Aorta (tissue), 5 donors: ENCODE measurements at regions not wholly inside any gene's neighbourhood (a gene's known extent, or its start where the extent isn't known, plus 50 kb on each side); places are given as distances from the start of the nearest gene placed in this dataset.
"Not testable (repeated sequence)": the region's sequence is repeated elsewhere in the genome, so short reads cannot be mapped to it uniquely, and the experiment has no call there.

Experiments
- ATAC-seq: fragments of 200-7000 bp; cut with Tn5 transposase; one replicate; pipeline ENCODE4 v1.9.1; 2022; ENCODE audit warnings: moderate library complexity; ENCODE audit not compliant: low FRiP score
- DNase-seq, 2 donors: peaks; one replicate each; pipeline ENCODE4 v3.0.0-alpha.2; 2020
- H3K27ac ChIP-seq, 2 donors: one replicate each; pipeline ENCODE4 v1.5.1; 2013; ENCODE audit warnings: low read length in 2 of 2, mild to moderate bottlenecking in 2 of 2, moderate library complexity in 2 of 2, control low read depth in 1 of 2, inconsistent platforms in 1 of 2, low read depth in 1 of 2
- H3K27me3 ChIP-seq, 2 donors: one replicate each; pipeline ENCODE4 v1.6.1; 2013; ENCODE audit warnings: control low read depth in 1 of 2, low read length in 1 of 2, mild to moderate bottlenecking in 1 of 2, moderate library complexity in 1 of 2; ENCODE audit not compliant: insufficient read depth in 2 of 2, control insufficient read depth in 1 of 2
- H3K36me3 ChIP-seq, 2 donors: one replicate each; pipeline ENCODE4 v1.6.1; 2013; ENCODE audit warnings: control low read depth in 1 of 2, low read length in 1 of 2, mild to moderate bottlenecking in 1 of 2; ENCODE audit not compliant: insufficient read depth in 2 of 2, control insufficient read depth in 1 of 2
- H3K4me1 ChIP-seq, 2 donors: one replicate each; pipeline ENCODE4 v1.6.1; 2013; ENCODE audit warnings: low read length in 2 of 2, control low read depth in 1 of 2, mild to moderate bottlenecking in 1 of 2, moderate library complexity in 1 of 2; ENCODE audit not compliant: insufficient read depth in 2 of 2, control insufficient read depth in 1 of 2
- H3K4me3 ChIP-seq, 2 donors: one replicate each; pipeline ENCODE4 v1.5.1; 2013; ENCODE audit warnings: low read length in 2 of 2, control low read depth in 1 of 2, mild to moderate bottlenecking in 1 of 2
- H3K9me3 ChIP-seq: one replicate; pipeline ENCODE4 v1.6.1; 2013; ENCODE audit warnings: mild to moderate bottlenecking, low read length; ENCODE audit not compliant: control insufficient read depth
- WGBS, 2 donors: extraction: QIAGEN DNeasy Blood & Tissue Kit; methylation state at CpG; one replicate each; pipeline ENCODE4 v1.1.7; 2013; 5-methylcytosine and 5-hydroxymethylcytosine counted together
- intact Hi-C, 2 donors: fragments of 100-400 bp; cut with DNase I; formaldehyde crosslinking; loops; one replicate each; pipeline versions ENCODE4 v1.14.2 to v1.15.0; 2022
- donor health status: healthy with polysubstance abuse.
- donor health status: Bipolar disorder and iron deficiency.
- donor health status: DM: no; HTN: no; CAD: no.
- donor health status: DM: no; HTN: no; CAD: no.
- donor health status: DM: yes; HTN: yes; CAD: no.

DNA sequence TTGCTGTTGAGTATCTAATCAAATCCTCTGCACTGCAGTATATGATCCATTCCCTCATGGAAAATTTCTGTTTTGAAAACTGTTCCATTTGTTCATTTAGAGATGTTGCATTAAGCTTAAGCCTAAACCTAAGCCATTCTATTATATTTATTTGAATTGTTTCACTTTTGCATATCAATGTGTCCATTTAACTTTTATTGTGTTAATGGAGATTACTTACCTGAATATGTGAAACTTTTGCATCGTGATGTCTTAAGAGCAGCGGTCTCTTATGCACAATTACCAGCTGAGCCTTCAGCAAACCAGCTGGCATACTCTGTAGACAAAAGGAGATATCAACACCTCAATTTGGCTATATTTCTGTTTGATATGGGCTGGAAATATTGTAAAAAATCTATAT lies 922.5 kb upstream of the FBXO33 start:
- Histone ChIP-seq H3K4me3 (no peak overlapping the region), H3K27me3 (no peaks in the 10 kb centered on the region), H3K27ac (no peak overlapping the region), H3K36me3 (no peaks in the 10 kb centered on the region), H3K4me1 (no peaks in the 10 kb centered on the region), H3K9me3 (no peaks in the 10 kb centered on the region)
- no peak for DNase-seq
- intact Hi-C loops, result no loop called here
- no peak for ATAC-seq
- 54 to 57% methylated on average over 2 of the region's 2 CpGs for WGBS, 2 donors

DNA sequence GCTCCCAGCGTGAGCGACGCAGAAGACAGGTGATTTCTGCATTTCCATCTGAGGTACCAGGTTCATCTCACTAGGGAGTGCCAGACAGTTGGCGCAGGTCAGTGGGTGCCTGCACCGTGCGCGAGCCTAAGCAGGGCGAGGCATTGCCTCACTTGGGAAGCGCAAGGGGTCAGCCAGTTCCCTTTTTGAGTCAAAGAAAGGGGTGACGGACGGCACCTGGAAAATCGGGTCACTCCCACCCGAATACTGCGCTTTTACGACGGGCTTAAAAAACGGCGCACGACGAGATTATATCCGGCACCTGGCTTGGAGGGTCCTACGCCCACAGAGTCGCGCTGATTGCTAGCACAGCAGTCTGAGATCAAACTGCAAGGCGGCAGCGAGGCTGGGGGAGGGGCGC lies 915.9 kb upstream of the FBXO33 start:
- H3K27me3 ChIP-seq, H3K4me1 ChIP-seq, DNase-seq, intact Hi-C loops, H3K9me3 ChIP-seq, H3K36me3 ChIP-seq, H3K27ac ChIP-seq, ATAC-seq, H3K4me3 ChIP-seq: not testable (repeated sequence)
- 89 to 92% methylated on average over 26 to 27 of the region's 27 CpGs for WGBS, 2 donors

DNA sequence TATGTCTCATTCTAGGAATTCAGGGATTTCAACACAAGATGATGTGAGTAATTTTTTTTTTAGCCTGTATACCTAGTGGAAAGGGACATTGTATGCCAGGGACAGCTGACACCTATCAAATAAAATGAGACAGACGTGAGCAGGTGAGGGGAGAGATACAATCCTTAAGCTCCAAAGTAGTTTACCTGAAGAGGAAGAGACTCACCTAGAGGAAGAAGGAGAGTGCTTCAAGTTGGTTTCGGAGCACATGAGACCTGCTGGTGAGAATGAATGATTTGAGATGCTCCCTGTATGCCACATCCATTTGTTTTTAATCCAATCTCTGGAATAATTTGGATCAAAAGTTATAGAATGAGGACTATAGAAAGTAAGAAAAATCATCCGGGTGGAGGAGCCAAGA lies 915.4 kb upstream of the FBXO33 start:
- no peak for DNase-seq
- ATAC-seq, result no peak
- intact Hi-C loops, result no loop called here
- Histone ChIP-seq H3K27ac (no peak overlapping the region), H3K27me3 (no peaks in the 10 kb centered on the region), H3K36me3 (no peaks in the 10 kb centered on the region), H3K9me3 (no peaks in the 10 kb centered on the region), H3K4me3 (no peak overlapping the region), H3K4me1 (no peaks in the 10 kb centered on the region)
- 83 to 85% methylated on average over 3 of the region's 3 CpGs for WGBS, 2 donors

DNA sequence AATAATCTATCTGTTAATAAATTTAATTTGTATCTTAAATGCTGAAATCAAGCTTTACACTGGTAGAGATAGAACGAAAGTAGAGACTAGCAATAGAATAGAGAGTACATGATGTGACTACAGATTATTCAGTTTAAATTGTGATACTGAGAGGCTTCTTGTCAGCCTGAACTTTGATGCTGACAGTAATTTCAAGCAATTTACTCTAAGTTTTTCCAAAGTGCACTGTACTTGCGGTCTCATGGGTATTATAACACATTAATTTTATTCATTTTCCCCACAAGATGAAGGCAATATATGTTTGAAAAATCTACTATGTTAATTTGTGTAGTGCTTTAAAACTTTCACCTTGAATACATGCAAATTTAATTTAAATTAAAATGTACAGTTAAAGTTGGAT lies 914.0 kb upstream of the FBXO33 start:
- Histone ChIP-seq H3K27me3 (no peaks in the 10 kb centered on the region), H3K4me1 (no peaks in the 10 kb centered on the region), H3K9me3 (no peaks in the 10 kb centered on the region), H3K4me3 (no peak overlapping the region), H3K27ac (no peak overlapping the region), H3K36me3 (no peaks in the 10 kb centered on the region)
- no peak for ATAC-seq
- intact Hi-C loops, result no loop called here
- WGBS, 2 donors, result 90 to 94% methylated on average over 2 of the region's 2 CpGs
- DNase-seq, result no peak

DNA sequence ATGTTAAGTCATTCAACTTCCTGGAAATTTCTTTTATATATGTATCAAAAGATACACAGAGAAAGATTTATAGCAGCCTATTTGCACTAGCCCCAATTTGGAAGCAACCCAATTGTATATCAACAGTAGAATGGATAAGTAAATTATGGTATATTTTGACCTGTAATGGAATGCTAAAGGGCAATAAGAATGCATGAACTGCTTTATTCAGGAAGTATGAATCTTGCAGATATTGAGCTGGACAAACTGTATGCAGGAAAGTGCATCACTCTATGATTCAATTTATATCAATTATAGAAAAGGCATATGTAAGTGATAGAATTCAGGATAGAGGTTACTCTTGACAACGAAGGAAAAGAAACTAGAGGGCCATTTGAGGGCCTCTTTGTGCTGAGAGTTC lies 913.1 kb upstream of the FBXO33 start:
- Histone ChIP-seq H3K27ac (no peak overlapping the region), H3K4me1 (no peaks in the 10 kb centered on the region), H3K27me3 (no peaks in the 10 kb centered on the region), H3K9me3 (no peaks in the 10 kb centered on the region), H3K4me3 (no peak overlapping the region), H3K36me3 (no peaks in the 10 kb centered on the region)
- intact Hi-C loops, result no loop called here
- DNase-seq, result no peak
- WGBS, 2 donors, result 44 to 48% methylated on average over 1 of the region's 1 CpG
- ATAC-seq, result no peak

DNA sequence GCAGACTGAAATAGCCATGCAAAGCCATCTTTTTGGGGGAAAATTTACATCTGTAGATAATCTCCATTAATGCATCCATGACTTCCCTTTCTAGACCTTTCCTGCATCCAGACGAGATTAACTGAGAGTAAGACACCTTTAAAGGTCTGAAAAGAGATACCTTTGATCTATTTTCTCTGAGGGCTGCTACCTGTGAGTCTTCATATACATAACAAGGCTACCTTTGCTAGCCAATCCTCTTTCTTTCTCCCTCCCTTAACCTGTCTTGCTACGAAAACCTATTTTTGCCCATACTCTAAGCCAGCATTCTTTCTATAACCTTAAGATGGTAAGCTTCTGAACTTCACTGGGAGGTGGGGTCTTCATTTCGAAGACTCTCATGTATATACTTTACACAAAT lies 908.5 kb upstream of the FBXO33 start:
- ATAC-seq (no peak), DNase-seq (no peak)
- Histone ChIP-seq H3K27me3 (no peaks in the 10 kb centered on the region), H3K27ac (no peak overlapping the region), H3K9me3 (no peaks in the 10 kb centered on the region), H3K4me3 (no peak overlapping the region), H3K36me3 (no peaks in the 10 kb centered on the region), H3K4me1 (no peaks in the 10 kb centered on the region)
- 67 to 73% methylated on average over 3 of the region's 3 CpGs for WGBS, 2 donors
- intact Hi-C loops, result no loop called here

DNA sequence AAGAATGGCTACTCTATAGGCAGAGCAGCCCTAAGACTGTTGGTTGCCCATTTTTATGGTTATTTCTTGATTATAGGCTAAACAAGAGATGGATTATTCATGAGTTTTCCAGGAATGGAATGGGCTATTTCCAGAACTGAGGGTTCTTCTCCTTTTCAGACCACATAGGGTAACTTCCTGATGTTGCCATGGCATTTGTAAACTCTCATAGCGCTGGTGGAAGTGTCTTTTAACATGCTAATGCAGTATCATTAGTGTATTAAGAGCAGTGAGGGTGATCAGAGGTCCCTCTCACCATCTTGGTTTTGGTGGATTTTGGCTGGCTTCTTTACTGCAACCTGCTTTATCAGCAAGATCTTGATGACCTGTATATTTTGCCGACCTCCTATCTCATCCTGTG lies 904.6 kb upstream of the FBXO33 start:
- 40 to 41% methylated on average over 2 of the region's 2 CpGs for WGBS, 2 donors
- intact Hi-C loops, result no loop called here
- no peak for ATAC-seq

DNA sequence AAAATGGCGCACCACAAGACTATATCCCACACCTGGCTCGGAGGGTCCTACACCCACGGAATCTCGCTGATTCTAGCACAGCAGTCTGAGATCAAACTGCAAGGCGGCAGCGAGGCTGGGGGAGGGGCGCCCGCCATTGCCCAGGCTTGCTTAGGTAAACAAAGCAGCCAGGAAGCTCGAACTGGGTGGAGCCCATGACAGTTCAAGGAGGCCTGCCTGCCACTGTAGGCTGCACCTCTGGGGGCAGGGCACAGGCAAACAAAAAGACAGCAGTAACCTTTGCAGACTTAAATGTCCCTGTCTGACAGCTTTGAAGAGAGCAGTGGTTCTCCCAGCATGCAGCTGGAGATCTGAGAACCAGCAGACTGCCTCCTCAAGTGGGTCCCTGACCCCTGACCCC lies 894.3 kb upstream of the FBXO33 start:
- H3K27ac ChIP-seq, intact Hi-C loops, H3K27me3 ChIP-seq, H3K4me1 ChIP-seq, DNase-seq, ATAC-seq, H3K9me3 ChIP-seq, H3K36me3 ChIP-seq, H3K4me3 ChIP-seq: not testable (repeated sequence)
- 75 to 82% methylated on average over 6 to 9 of the region's 9 CpGs for WGBS, 2 donors

More for the DNA sequence above, 904.6 kb upstream of the FBXO33 start:
- Histone ChIP-seq H3K36me3 (no peaks in the 10 kb centered on the region), H3K27ac (no peak overlapping the region), H3K4me3 (no peak overlapping the region), H3K9me3 (no peaks in the 10 kb centered on the region), H3K4me1 (no peaks in the 10 kb centered on the region), H3K27me3 (no peaks in the 10 kb centered on the region)
- no peak for DNase-seq

DNA sequence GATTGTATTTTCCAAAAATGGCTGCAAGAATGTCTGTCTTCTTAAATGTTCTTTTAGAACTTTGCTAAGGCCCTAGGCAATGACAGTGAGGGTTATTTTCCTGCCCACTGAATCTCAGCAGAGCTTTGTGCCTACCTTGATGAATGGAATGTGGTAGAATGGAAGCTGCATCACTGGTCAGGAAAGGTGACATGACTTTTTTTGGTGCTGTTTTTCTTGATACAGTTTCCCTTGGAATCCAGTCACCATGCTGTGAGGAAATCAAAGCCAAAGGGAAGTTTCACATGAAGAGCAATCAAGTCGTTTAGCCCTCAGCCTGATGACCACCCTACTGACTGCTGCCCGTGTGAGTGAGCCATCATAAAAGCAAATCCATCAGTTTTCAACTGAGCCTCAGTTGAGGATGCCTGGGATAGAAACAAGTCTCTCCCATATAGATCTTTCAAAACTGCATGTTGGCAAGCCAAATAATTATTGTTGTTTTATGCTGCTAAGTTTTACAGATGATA lies 886.0 kb upstream of the FBXO33 start:
- ATAC-seq (no peak), DNase-seq (no peak)
- WGBS, 2 donors, result 4 to 11% methylated on average over 2 of the region's 2 CpGs
- Histone ChIP-seq H3K27ac (no peak overlapping the region), H3K4me1 (no peaks in the 10 kb centered on the region), H3K36me3 (no peaks in the 10 kb centered on the region), H3K4me3 (no peak overlapping the region), H3K27me3 (no peaks in the 10 kb centered on the region), H3K9me3 (no peaks in the 10 kb centered on the region)
- intact Hi-C loops, result no loop called here
